GM21825 (cell line): ENCODE measurements at regions not wholly inside any gene's neighbourhood (a gene's known extent, or its start where the extent isn't known, plus 50 kb on each side); places are given as distances from the start of the nearest gene placed in this dataset.
"Not testable (repeated sequence)": the region's sequence is repeated elsewhere in the genome, so short reads cannot be mapped to it uniquely, and the experiment has no call there.

Experiments
- ATAC-seq: cut with Tn5 transposase; IDR thresholded peaks from one replicate; pipeline ENCODE4 v1.9.1; 2021; ENCODE audit warnings: mild to moderate bottlenecking, moderate library complexity; ENCODE audit not compliant: unreplicated experiment

- ATAC-seq, result no peak
Measured at GRCh38 chr18:71130351-71130750, 841.5 kb downstream of the SOCS6 start.

GRCh38 chr18:71125581-71125980, 836.7 kb downstream of the SOCS6 start:
- no peak for ATAC-seq

GRCh38 chr18:71116535-71116934, 827.7 kb downstream of the SOCS6 start:
- no peak for ATAC-seq

GRCh38 chr18:71115261-71115660, 826.4 kb downstream of the SOCS6 start:
- ATAC-seq, result no peak

GRCh38 chr18:71114550-71115210, 825.8 kb downstream of the SOCS6 start:
- no peak for ATAC-seq

- no peak for ATAC-seq
Measured at GRCh38 chr18:71107244-71107643, 818.4 kb downstream of the SOCS6 start.

- no peak for ATAC-seq
Measured at GRCh38 chr18:71106701-71107100, 817.9 kb downstream of the SOCS6 start.

- no peak for ATAC-seq
Measured at GRCh38 chr18:71105994-71106546, 817.2 kb downstream of the SOCS6 start.

- no peak for ATAC-seq
Measured at GRCh38 chr18:71105078-71105819, 816.4 kb downstream of the SOCS6 start.

- no peak for ATAC-seq
Measured at GRCh38 chr18:71079606-71080005, 790.8 kb downstream of the SOCS6 start.

- ATAC-seq, result no peak
Measured at GRCh38 chr18:71077451-71077850, 788.6 kb downstream of the SOCS6 start.

- no peak for ATAC-seq
Measured at GRCh38 chr18:71075147-71075546, 786.3 kb downstream of the SOCS6 start.

- ATAC-seq, result no peak
Measured at GRCh38 chr18:71068338-71068737, 779.5 kb downstream of the SOCS6 start.

GRCh38 chr18:71049893-71050292, 761.0 kb downstream of the SOCS6 start:
- ATAC-seq, result no peak

- no peak for ATAC-seq
Measured at GRCh38 chr18:71047882-71048281, 759.0 kb downstream of the SOCS6 start.

- no peak for ATAC-seq
Measured at GRCh38 chr18:71045331-71046065, 756.7 kb downstream of the SOCS6 start.

- no peak for ATAC-seq
Measured at GRCh38 chr18:71040161-71040560, 751.3 kb downstream of the SOCS6 start.

GRCh38 chr18:71038196-71038595, 749.4 kb downstream of the SOCS6 start:
- ATAC-seq, result no peak

- ATAC-seq, result no peak
Measured at GRCh38 chr18:71036783-71037182, 747.9 kb downstream of the SOCS6 start.

- ATAC-seq, result not testable (repeated sequence)
Measured at GRCh38 chr18:71031296-71032191, 742.7 kb downstream of the SOCS6 start.
